ENCODE measurements at regions not wholly inside any gene's neighbourhood (a gene's known extent, or its start where the extent isn't known, plus 50 kb on each side); places are given as distances from the start of the nearest gene placed in this dataset.
"Not testable (repeated sequence)": the region's sequence is repeated elsewhere in the genome, so short reads cannot be mapped to it uniquely, and the experiment has no call there.

GRCh38 chr2:186380805-186381204 is 105.3 kb upstream of the ZC3H15 start:
- intact Hi-C loops (cut with DNase I) = no loop called here
- TF ChIP-seq POLR2A (IDR thresholded peaks at IDR 0.05) (no peak), CTCF (IDR thresholded peaks at IDR 0.05) (no peak)
- no peak overlapping the region for H3K27ac ChIP-seq
- WGBS, 2 donors = 68 to 79% methylated on average over 2 of the region's 2 CpGs
- H3K9me3 ChIP-seq = peaks cover 0 to 10% (median 0%) of the 10 kb centered on the region in 3 donors
- ATAC-seq (no peak), DNase-seq (no peak)
- H3K4me1 ChIP-seq = peaks cover 7% of the 10 kb centered on the region
- H3K36me3 ChIP-seq (replicated peaks in 1 of 2; ENCODE audit: insufficient read depth in 1 of 2, low read depth in 2 of 2) = no peaks in the 10 kb centered on the region
- H3K27me3 ChIP-seq = no peaks in the 10 kb centered on the region
- H3K4me3 ChIP-seq = no peak overlapping the region

GRCh38 chr2:186381573-186381972 is 104.5 kb upstream of the ZC3H15 start:
- ATAC-seq (no peak), DNase-seq (no peak)
- no peaks in the 10 kb centered on the region for H3K36me3 ChIP-seq (replicated peaks in 1 of 2; ENCODE audit: insufficient read depth in 1 of 2, low read depth in 2 of 2)
- 94 to 98% methylated on average over 13 of the region's 13 CpGs for WGBS, 2 donors
- H3K9me3 ChIP-seq = peaks cover 0 to 17% (median 0%) of the 10 kb centered on the region in 3 donors
- TF ChIP-seq CTCF (IDR thresholded peaks at IDR 0.05) = no peak
- no peak overlapping the region for H3K27ac ChIP-seq
- intact Hi-C loops (cut with DNase I) = no loop called here
- H3K4me1 ChIP-seq = peaks cover 7% of the 10 kb centered on the region
- H3K27me3 ChIP-seq = no peaks in the 10 kb centered on the region
- H3K4me3 ChIP-seq = no peak overlapping the region

- WGBS, 2 donors = 36 to 38% methylated on average over 1 of the region's 1 CpG
- DNase-seq (no peak), ATAC-seq (no peak)
- no peak overlapping the region for H3K4me3 ChIP-seq
- H3K36me3 ChIP-seq (replicated peaks in 1 of 2; ENCODE audit: insufficient read depth in 1 of 2, low read depth in 2 of 2) = no peaks in the 10 kb centered on the region
- intact Hi-C loops (cut with DNase I) = no loop called here
- no peak overlapping the region for H3K27ac ChIP-seq
- H3K4me1 ChIP-seq = peaks cover 7% of the 10 kb centered on the region
- TF ChIP-seq POLR2A (IDR thresholded peaks at IDR 0.05) (no peak), CTCF (IDR thresholded peaks at IDR 0.05) (no peak)
- peaks cover 0 to 17% (median 0%) of the 10 kb centered on the region in 3 donors for H3K9me3 ChIP-seq
- H3K27me3 ChIP-seq = no peaks in the 10 kb centered on the region
Measured at GRCh38 chr2:186382932-186383331, 103.1 kb upstream of the ZC3H15 start.

- Histone ChIP-seq H3K4me3 (no peak overlapping the region), H3K9me3 (peaks cover 0 to 17% (median 0%) of the 10 kb centered on the region in 3 donors), H3K4me1 (peaks cover 7% of the 10 kb centered on the region), H3K27ac (no peak overlapping the region), H3K27me3 (no peaks in the 10 kb centered on the region), H3K36me3 (replicated peaks in 1 of 2; ENCODE audit: insufficient read depth in 1 of 2, low read depth in 2 of 2) (no peaks in the 10 kb centered on the region)
- no peak for DNase-seq
- intact Hi-C loops (cut with DNase I) = no loop called here
- no peak for TF ChIP-seq POLR2A (IDR thresholded peaks at IDR 0.05)
- no peak for TF ChIP-seq CTCF (IDR thresholded peaks at IDR 0.05)
- no peak for ATAC-seq
Measured at GRCh38 chr2:186384226-186384625, 101.8 kb upstream of the ZC3H15 start.

- peaks cover 0 to 23% (median 0%) of the 10 kb centered on the region in 3 donors for H3K9me3 ChIP-seq
- intact Hi-C loops (cut with DNase I); H3K27ac ChIP-seq; H3K36me3 ChIP-seq (replicated peaks in 1 of 2; ENCODE audit: insufficient read depth in 1 of 2, low read depth in 2 of 2); H3K4me3 ChIP-seq; ATAC-seq; H3K27me3 ChIP-seq; H3K4me1 ChIP-seq; DNase-seq: not testable (repeated sequence)
- WGBS, 2 donors = 86 to 89% methylated on average over 1 to 4 of the region's 4 CpGs
Measured at GRCh38 chr2:186385638-186386201, 100.3 kb upstream of the ZC3H15 start.

Data from body of pancreas (tissue), 4 donors.